GM12878 (cell line): ENCODE measurements at regions not wholly inside any gene's neighbourhood (a gene's known extent, or its start where the extent isn't known, plus 50 kb on each side); places are given as distances from the start of the nearest gene placed in this dataset.

Experiments
- ATAC-seq: fragments of 200-7000 bp; cut with Tn5 transposase; 3 replicates; pipeline ENCODE4 v1.9.1; 2020; ENCODE audit warnings: mild to moderate bottlenecking, moderate library complexity
- BruUV-seq: library from RNA; stranded (reverse); fragments of 400-500 nt; replicated peaks from 2 replicates; lab custom pipeline; 2021; lab: Mats Ljungman, UMichigan
- CTCF ChIA-PET: fragments of 300-600 bp; sonication (Branson Sonifier 250); formaldehyde crosslinking; extraction: SDS; loops from one replicate; lab custom pipeline; 2021; ENCODE audit warnings: inconsistent platforms; lab: Yijun Ruan, JAX
- POLR2A ChIA-PET: fragments of 350-600 bp; formaldehyde crosslinking; extraction: SDS; loops from one replicate; lab custom pipeline; 2021; ENCODE audit warnings: inconsistent platforms; lab: Charles Lee
- RAD21 ChIA-PET: fragments of 300-600 bp; sonication (Branson Sonifier 250); formaldehyde crosslinking; loops from one replicate; lab custom pipeline; 2023; ENCODE audit warnings: antibody characterized with exemption; ENCODE audit not compliant: unreplicated experiment; lab: Charles Lee
- SMC1A ChIA-PET: fragments of 300-600 bp; sonication (Branson Sonifier 250); formaldehyde crosslinking; loops from one replicate; lab custom pipeline; 2023; ENCODE audit not compliant: unreplicated experiment, uncharacterized antibody; lab: Charles Lee
- DNase-seq: peaks from one replicate; pipeline ENCODE4 v3.0.0-alpha.2; 2011; ENCODE audit warnings: low read depth, low spot score
- FAIRE-seq: peaks from 3 replicates; lab custom pipeline; 2011; peaks lifted over from hg19 to GRCh38; lab: Jason Lieb, UNC
- H2AFZ ChIP-seq: 2 replicates; pipeline ENCODE4 v1.6.0; 2011; ENCODE audit warnings: low read depth, low read length, control low read depth; ENCODE audit not compliant: control insufficient read depth
- H3K27ac ChIP-seq: 2 replicates; pipeline ENCODE4 v1.5.1; 2011; ENCODE audit warnings: control low read depth; ENCODE audit not compliant: control insufficient read depth, insufficient read depth
- H3K27me3 ChIP-seq, 2 experiments: replicated peaks in 1 of 2; 2 replicates each; pipeline versions ENCODE4 v1.6.0 to v1.6.1; 2011; ENCODE audit warnings: low read length in 1 of 2; ENCODE audit not compliant: control insufficient read depth in 2 of 2, insufficient read depth in 2 of 2
- H3K36me3 ChIP-seq, 2 experiments: 2 replicates each; pipeline ENCODE4 v1.5.1; 2011; ENCODE audit warnings: low read length in 1 of 2; ENCODE audit not compliant: control insufficient read depth in 2 of 2, insufficient read depth in 2 of 2
- H3K4me1 ChIP-seq: 2 replicates; pipeline ENCODE4 v1.6.1; 2011; ENCODE audit warnings: mild to moderate bottlenecking, low read length, moderate library complexity, mixed read lengths; ENCODE audit not compliant: control insufficient read depth, insufficient read depth
- H3K4me2 ChIP-seq: 2 replicates; pipeline ENCODE4 v1.6.0; 2011; ENCODE audit warnings: control low read depth; ENCODE audit not compliant: control insufficient read depth, insufficient read depth
- H3K4me3 ChIP-seq: fragments of 200-600 bp; sonication (generic); 2 replicates; pipeline ENCODE4 v1.5.1; 2016
- H3K79me2 ChIP-seq: 2 replicates; pipeline ENCODE4 v1.6.0; 2011; ENCODE audit warnings: low read length; ENCODE audit not compliant: control insufficient read depth, insufficient read depth
- H3K9ac ChIP-seq: 2 replicates; pipeline ENCODE4 v1.8.0; 2011; ENCODE audit warnings: low read length, control low read depth, mixed read lengths; ENCODE audit not compliant: control insufficient read depth, insufficient read depth
- H3K9me3 ChIP-seq: replicated peaks from 3 replicates; pipeline ENCODE4 v1.5.1; 2011; ENCODE audit warnings: mild to moderate bottlenecking, low read length; ENCODE audit not compliant: control insufficient read depth, insufficient read depth
- H4K20me1 ChIP-seq: 2 replicates; pipeline ENCODE4 v1.6.0; 2011; ENCODE audit not compliant: control insufficient read depth, insufficient read depth
- ASH2L ChIP-seq: fragments of 300-600, 200-600 bp; sonication (generic); IDR thresholded peaks from 2 replicates; pipeline ENCODE4 v1.6.1; 2017; ENCODE audit warnings: low read depth, mild to moderate bottlenecking, borderline replicate concordance
- BHLHE40 ChIP-seq, 2 experiments: fragments of 450-650 bp in 1 of 2; IDR thresholded peaks; 2 replicates each; pipeline ENCODE4 v1.6.1; 2011 to 2017; ENCODE audit warnings: low read depth in 2 of 2, borderline replicate concordance in 1 of 2, improper control_type of control experiment in 1 of 2, low read length in 1 of 2, mild to moderate bottlenecking in 1 of 2
- CEBPB ChIP-seq, 2 experiments: fragments of 150-350 bp in 1 of 2; IDR thresholded peaks; 2 replicates each; pipeline ENCODE4 v1.6.1; 2012 to 2014; ENCODE audit warnings: low read depth in 2 of 2, low read length in 2 of 2, borderline replicate concordance in 1 of 2, inconsistent platforms in 1 of 2
- CHD2 ChIP-seq: IDR thresholded peaks from 2 replicates; pipeline ENCODE4 v1.6.1; 2011; ENCODE audit warnings: low read depth, low read length, improper control_type of control experiment, borderline replicate concordance
- CTCF ChIP-seq, 3 experiments: IDR thresholded peaks in 2 of 3; conservative IDR thresholded peaks in 1 of 3; 2 replicates each; pipeline ENCODE4 v1.5.1; 2011; ENCODE audit warnings: low read depth in 3 of 3, low read length in 3 of 3, mild to moderate bottlenecking in 3 of 3, control low read depth in 2 of 3, moderate library complexity in 2 of 3, inconsistent platforms in 1 of 3, mixed read lengths in 1 of 3; ENCODE audit not compliant: control insufficient read depth in 2 of 3, insufficient read depth in 1 of 3; ENCODE audit errors: extremely low read depth in 1 of 3
- EZH2 ChIP-seq: IDR thresholded peaks from 2 replicates; pipeline ENCODE4 v1.6.1; 2012; ENCODE audit warnings: low read depth, mild to moderate bottlenecking, control low read depth, inconsistent platforms, low read length, borderline replicate concordance; ENCODE audit not compliant: control insufficient read depth
- FOXM1 ChIP-seq: IDR thresholded peaks from 2 replicates; pipeline ENCODE4 v1.6.1; 2012; ENCODE audit warnings: low read depth, mild to moderate bottlenecking, inconsistent platforms, low read length, moderate library complexity
- MYC ChIP-seq: IDR thresholded peaks from 2 replicates; pipeline ENCODE4 v1.6.1; 2011; ENCODE audit warnings: mild to moderate bottlenecking, low read length, moderate library complexity, inconsistent platforms; ENCODE audit not compliant: insufficient read depth, insufficient replicate concordance, insufficient read length, severe bottlenecking
- NR2F1 ChIP-seq: fragments of 450-650 bp; conservative IDR thresholded peaks from 2 replicates; pipeline ENCODE4 v1.6.1; 2017; ENCODE audit warnings: mild to moderate bottlenecking
- RELB ChIP-seq: fragments of 450-650 bp; IDR thresholded peaks from 2 replicates; pipeline ENCODE4 v1.6.1; 2017; ENCODE audit warnings: low read depth, mild to moderate bottlenecking, moderate library complexity
- RFX5 ChIP-seq: IDR thresholded peaks from 2 replicates; pipeline ENCODE4 v1.6.1; 2011; ENCODE audit warnings: low read depth, low read length, improper control_type of control experiment
- SMAD1 ChIP-seq: fragments of 450-650 bp; IDR thresholded peaks from 2 replicates; pipeline ENCODE4 v1.6.1; 2018; ENCODE audit warnings: mild to moderate bottlenecking, low read depth; ENCODE audit not compliant: partially characterized antibody
- STAT1 ChIP-seq: fragments of 450-650 bp; conservative IDR thresholded peaks from 2 replicates; pipeline ENCODE4 v1.6.1; 2014; ENCODE audit warnings: antibody characterized with exemption, mild to moderate bottlenecking
- in situ Hi-C: fragments of 300-500 bp; cut with MboI; formaldehyde crosslinking; loops from 9 replicates; pipeline ENCODE4 v1.14.3; 2018; ENCODE audit warnings: mixed read lengths
- intact Hi-C: fragments of 100-400 bp; cut with micrococcal nuclease; formaldehyde crosslinking; loops from one replicate; pipeline ENCODE4 v1.14.2; 2022; ENCODE audit not compliant: unreplicated experiment
- TF ChIP-seq, protein P1 (sequence below): fragments of 150-350 bp; IDR thresholded peaks from 2 replicates; pipeline ENCODE4 v1.6.1; 2014; ENCODE audit warnings: mild to moderate bottlenecking, low read depth, low read length
- TF ChIP-seq, protein P2 (sequence below): fragments of 150-350 bp; IDR thresholded peaks from 2 replicates; pipeline ENCODE4 v1.6.1; 2016; ENCODE audit warnings: low read depth, low read length

DNA sequence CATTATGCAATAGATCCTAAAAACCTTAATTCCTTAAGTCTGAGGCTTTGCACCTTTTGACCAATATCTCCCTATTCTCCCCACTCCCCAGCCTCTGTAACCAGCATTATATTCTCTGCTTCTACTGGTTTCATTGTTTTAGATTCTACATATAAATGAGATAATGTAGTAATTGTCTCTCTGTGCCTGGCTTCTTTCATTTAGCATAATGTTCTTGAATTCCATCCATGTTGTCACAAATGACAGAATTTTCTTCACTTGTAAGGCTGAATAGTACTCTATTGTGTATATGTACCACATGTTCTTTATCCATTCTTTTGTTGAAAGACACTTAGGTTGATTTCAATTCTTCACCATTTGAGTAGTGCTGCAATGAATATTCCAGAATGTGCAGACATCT lies 66.0 kb downstream of the MAGEC1 start:
- CTCF ChIA-PET = no interaction called here
- TF ChIP-seq BHLHE40 (IDR thresholded peaks at IDR 0.05; ENCODE audit: borderline replicate concordance in 1 of 2, low read depth in 2 of 2, low read length in 1 of 2) (no peak), CTCF (IDR thresholded peaks at IDR 0.05 in 2 of 3, conservative IDR thresholded peaks at IDR 0.05 in 1 of 3; ENCODE audit: control insufficient read depth in 2 of 3, extremely low read depth in 1 of 3, insufficient read depth in 1 of 3, low read depth in 3 of 3, low read length in 3 of 3) (no peak), RFX5 (no peak), NR2F1 (no peak), RELB (no peak), CEBPB (IDR thresholded peaks at IDR 0.05; ENCODE audit: borderline replicate concordance in 1 of 2, low read depth in 2 of 2, low read length in 2 of 2) (no peak), ASH2L (no peak), STAT1 (no peak), MYC (no peak), EZH2 (no peak), FOXM1 (no peak), CHD2 (no peak), SMAD1 (no peak)
- TF ChIP-seq, protein P1, sequence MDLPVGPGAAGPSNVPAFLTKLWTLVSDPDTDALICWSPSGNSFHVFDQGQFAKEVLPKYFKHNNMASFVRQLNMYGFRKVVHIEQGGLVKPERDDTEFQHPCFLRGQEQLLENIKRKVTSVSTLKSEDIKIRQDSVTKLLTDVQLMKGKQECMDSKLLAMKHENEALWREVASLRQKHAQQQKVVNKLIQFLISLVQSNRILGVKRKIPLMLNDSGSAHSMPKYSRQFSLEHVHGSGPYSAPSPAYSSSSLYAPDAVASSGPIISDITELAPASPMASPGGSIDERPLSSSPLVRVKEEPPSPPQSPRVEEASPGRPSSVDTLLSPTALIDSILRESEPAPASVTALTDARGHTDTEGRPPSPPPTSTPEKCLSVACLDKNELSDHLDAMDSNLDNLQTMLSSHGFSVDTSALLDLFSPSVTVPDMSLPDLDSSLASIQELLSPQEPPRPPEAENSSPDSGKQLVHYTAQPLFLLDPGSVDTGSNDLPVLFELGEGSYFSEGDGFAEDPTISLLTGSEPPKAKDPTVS = no peak
- TF ChIP-seq, protein P2, sequence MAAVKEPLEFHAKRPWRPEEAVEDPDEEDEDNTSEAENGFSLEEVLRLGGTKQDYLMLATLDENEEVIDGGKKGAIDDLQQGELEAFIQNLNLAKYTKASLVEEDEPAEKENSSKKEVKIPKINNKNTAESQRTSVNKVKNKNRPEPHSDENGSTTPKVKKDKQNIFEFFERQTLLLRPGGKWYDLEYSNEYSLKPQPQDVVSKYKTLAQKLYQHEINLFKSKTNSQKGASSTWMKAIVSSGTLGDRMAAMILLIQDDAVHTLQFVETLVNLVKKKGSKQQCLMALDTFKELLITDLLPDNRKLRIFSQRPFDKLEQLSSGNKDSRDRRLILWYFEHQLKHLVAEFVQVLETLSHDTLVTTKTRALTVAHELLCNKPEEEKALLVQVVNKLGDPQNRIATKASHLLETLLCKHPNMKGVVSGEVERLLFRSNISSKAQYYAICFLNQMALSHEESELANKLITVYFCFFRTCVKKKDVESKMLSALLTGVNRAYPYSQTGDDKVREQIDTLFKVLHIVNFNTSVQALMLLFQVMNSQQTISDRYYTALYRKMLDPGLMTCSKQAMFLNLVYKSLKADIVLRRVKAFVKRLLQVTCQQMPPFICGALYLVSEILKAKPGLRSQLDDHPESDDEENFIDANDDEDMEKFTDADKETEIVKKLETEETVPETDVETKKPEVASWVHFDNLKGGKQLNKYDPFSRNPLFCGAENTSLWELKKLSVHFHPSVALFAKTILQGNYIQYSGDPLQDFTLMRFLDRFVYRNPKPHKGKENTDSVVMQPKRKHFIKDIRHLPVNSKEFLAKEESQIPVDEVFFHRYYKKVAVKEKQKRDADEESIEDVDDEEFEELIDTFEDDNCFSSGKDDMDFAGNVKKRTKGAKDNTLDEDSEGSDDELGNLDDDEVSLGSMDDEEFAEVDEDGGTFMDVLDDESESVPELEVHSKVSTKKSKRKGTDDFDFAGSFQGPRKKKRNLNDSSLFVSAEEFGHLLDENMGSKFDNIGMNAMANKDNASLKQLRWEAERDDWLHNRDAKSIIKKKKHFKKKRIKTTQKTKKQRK = no peak
- Histone ChIP-seq H3K4me2 (no peak overlapping the region), H2AFZ (no peak overlapping the region), H3K4me1 (no peaks in the 10 kb centered on the region), H3K36me3 (no peaks in the 10 kb centered on the region), H3K9ac (no peak overlapping the region), H3K79me2 (no peaks in the 10 kb centered on the region), H4K20me1 (no peaks in the 10 kb centered on the region), H3K9me3 (no peaks in the 10 kb centered on the region), H3K27me3 (no peaks in the 10 kb centered on the region), H3K4me3 (no peak overlapping the region), H3K27ac (no peak overlapping the region)
- BruUV-seq = no TSS peak
- SMC1A ChIA-PET = no interaction called here
- POLR2A ChIA-PET = no interaction called here
- in situ Hi-C loops = no loop called here
- ATAC-seq (no peak), DNase-seq (no peak), FAIRE-seq (no peak)
- RAD21 ChIA-PET = no interaction called here
- intact Hi-C loops = no loop called here
